HG02981 (cell line): ENCODE measurements at regions not wholly inside any gene's neighbourhood (a gene's known extent, or its start where the extent isn't known, plus 50 kb on each side); places are given as distances from the start of the nearest gene placed in this dataset.

Experiments
- ATAC-seq: cut with Tn5 transposase; IDR thresholded peaks from one replicate; pipeline ENCODE4 v1.9.1; 2021; ENCODE audit warnings: mild to moderate bottlenecking, moderate library complexity; ENCODE audit not compliant: unreplicated experiment

DNA sequence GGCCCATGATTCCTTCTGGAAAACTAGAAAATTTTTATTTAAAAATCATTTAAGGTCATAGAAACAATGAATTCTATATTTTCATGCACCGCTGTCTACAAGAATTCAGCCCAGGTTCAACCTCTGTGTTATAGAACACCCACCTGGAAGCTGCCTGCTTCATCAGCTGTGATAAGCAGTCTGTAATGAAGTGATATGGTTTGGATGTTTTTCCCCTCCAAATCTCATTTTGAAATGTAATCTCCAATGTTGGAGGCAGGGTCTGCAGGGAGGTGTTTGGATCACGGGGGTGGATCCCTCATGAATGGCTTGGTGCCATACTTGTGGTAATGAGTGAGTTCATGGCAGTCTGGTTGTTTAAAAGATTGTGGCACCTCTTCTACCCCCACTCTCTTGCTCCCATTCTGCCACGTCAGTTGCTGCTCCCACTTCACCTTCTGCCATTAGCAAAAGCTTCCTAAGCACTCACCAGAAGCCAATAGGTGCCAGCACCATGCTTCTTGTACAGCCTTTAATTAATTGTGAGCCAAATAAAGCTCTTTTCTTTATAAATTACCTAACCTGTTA is 55.6 kb downstream of the MRPL32 start:
- ATAC-seq: no peak

DNA sequence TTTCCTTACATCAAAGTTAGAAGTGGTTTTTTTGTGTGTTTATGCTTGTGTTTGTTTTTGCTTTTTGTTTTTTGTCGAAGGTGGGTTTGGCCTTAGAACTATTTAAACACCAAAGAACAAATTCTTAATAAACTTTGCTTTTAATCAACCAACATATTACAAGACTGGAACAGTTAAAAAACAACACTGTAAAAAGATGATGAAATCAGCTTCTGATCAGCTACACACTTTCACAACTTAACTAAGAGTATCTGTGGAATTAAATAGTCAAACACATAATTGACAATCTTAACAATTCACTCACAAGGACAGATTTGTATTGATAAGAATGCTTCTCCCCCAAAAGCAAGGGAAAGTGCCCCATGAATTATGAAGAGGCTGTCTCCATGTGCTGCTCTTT is 58.8 kb downstream of the MRPL32 start:
- ATAC-seq: no peak

DNA sequence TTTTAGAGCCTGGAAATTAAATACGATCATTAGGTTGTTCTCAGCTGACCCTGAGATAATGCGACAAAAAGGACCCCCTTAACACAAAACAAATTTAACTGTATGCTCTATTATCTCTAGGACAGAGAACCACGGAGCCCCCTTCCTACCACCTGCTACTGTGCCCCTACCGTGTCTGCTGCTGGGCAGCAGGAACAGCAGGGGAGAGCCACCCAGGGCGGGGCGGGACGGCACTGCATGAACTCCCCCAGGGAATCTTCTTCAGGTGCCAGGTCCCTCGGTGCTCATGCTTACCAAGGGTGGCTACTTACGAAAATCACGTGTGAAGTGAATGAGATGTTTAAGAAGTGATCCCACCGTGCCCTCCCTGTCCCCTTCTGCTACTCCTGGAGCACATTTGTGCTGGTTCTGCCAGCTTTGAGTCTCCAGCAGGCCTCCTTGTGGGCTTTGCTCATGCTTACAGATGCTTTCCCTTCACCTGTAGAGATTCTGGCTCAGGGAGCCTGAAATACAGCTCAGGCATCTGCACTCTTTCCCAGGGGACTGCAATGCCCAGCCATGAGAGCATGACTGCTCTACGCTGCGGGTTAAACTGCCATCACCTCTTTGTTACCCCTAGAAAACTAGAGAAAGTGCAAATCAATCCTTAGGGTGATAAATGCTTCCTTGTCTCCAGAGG is 59.9 kb downstream of the MRPL32 start:
- ATAC-seq: no peak

DNA sequence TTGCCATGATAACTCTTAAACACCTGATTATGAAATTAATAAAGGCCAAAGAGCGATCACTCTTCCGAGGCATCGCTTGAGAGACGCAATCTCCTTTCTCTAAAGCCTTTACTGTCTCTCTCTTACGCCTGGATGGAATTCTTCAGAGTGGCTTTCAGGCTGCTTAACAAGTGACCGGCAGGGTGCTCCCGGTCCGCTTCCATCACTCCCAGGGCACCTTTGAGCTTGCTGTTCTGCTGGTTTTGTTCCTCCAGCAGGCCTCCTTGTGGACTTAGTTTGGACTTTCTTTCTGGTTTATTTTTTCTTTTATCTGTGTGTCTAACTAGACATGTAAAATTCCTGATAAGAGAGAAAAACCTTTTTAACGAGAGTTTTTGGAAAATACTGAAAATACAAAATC is 60.9 kb downstream of the MRPL32 start:
- ATAC-seq: no peak

DNA sequence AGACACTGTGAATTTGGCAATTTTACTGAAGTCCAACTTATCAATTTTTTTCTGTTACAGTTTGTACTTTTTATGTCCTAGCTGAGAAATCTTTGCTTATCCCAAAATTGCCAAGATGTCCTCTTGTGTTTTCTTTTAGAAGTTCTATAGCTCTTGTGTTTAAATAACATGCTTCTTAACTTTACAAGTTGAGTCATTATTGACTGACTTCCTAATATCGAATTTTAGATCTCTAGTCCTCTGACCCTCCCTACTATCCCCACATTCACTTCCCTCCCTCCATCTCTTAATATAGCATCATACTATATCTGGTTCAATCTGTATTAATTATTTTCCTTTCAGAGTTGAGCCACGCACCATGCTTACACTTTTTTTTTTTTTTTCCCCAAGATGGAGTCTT is 61.9 kb downstream of the MRPL32 start:
- ATAC-seq: no peak

DNA sequence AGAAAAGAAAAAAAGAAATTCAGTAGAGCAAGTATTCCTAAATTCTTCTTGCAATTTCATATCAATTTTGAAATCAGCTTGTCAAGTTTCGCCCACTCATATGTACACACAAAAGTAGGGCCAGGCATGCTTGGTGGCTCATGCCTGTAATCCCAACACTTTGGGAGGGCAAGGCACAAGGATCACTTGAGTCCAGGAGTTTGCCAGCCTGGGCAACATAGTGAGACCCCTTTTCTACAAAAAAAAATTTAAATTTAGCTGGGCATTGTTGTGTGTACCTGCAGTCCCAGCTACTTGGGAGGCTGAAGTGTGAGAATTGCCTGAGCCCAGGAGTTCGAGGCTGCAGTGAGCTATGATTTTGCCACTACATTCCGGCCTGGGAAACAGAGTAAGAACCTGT is 65.4 kb downstream of the MRPL32 start:
- no peak for ATAC-seq

DNA sequence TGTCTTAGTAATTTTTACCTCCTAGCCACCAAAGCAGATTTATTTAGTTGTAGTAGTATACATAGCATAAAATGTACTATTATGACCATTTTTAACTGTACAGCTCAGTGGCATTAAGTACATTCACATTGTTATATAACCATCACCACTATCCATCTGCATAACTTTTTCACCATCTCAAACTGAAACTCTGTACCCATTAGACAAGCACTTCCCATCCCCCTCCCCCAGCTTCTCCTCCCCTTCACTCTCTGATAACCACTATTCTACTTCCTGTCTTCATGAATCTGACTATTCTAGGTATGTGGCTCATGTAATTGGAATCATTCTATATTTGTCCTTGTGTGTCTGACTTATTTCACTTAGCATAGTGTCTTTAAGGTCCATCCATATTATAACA is 71.9 kb downstream of the MRPL32 start:
- no peak for ATAC-seq

DNA sequence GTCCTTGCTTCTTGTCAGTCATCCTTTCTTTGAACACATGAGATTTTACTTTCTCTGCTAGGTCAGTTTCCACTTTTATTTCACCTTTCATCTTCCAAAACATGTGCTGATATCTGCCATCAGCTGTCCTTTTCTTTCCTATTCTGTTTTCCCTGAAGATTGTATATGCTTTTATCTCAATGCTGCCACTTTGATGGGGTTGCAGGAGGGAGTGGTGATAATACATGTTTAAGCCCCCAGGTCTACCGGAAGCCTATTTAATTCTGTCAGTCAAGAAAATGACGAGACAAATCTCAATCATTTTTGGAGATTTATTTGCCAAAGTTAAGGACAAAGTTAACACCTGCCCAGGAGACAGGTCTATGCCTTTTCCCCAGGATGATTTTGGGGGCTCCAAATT is 73.8 kb downstream of the MRPL32 start:
- ATAC-seq: no peak

DNA sequence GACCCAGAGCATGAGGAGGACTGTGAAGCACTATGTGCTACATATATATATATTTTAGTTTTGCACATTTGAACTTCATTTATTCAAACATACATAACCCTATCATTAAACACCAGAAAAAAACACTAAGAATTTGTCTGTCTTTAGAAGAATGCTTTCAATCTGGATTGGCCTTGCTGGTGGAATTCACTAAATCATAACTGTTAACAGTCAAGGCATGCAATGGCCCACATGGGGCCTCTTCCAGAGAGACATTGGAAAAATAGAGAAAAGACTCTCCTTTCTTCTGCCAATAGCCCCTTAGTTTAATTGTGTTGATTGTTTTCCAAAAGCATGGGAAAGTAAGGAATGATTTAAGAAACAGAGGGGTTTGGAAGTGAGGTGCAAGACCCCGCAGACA is 77.9 kb downstream of the MRPL32 start:
- ATAC-seq: no peak

DNA sequence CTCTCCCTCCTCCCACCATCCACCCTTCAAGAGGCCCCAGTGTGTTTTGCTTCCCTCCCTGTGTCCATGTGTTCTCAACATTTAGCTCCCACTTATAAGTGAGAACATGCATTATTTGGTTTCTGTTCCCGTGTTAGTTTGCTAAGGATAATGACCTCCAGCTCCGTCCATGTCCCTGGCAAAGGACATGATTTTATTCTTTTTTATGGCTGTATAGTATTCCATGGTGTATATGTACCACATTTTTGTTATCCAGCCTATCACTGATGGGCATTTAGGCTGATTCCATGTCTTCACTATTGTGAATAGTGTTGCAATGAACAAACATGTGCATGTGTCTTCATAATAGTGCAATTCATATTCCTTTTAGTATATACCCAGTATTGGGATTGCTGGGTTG is 79.7 kb downstream of the MRPL32 start:
- no peak for ATAC-seq

DNA sequence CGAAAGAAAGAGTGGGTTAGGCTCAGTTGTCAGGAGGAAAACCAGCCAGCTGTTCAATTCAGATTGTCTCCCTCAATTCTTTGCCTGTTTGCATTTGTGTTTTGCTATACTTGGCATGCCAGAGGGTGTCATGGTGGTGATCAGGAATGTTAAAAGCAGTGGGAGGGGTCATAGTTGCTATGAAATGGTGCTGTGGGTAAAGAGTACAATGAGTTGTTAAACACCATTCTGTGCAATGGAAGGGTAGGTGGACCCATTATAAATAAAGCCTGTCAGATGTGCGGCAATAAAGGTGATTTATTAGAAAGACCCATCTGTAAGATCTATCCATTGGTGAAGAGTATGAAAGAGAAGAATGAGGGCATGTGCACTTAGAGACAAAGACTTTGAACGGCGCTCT is 82.2 kb downstream of the MRPL32 start:
- no peak for ATAC-seq

DNA sequence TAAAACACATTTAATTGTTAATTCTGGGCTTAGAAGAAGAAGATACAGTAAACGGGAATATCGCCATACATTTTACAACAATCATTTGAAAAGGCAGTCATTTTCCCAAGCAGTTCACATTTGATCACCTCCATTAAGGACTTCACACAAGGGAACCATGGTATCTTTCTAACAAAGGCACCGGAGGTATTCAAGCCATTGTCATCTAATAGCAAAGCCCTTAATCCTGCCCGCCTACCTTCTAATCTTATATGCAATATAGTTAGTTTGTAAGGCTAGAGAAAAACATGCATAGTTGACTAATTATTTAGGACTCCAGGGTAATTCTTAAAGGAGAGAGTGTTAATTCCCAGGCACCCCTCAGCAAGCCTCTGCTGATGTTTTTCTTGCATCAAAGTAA is 83.1 kb downstream of the MRPL32 start:
- no peak for ATAC-seq

DNA sequence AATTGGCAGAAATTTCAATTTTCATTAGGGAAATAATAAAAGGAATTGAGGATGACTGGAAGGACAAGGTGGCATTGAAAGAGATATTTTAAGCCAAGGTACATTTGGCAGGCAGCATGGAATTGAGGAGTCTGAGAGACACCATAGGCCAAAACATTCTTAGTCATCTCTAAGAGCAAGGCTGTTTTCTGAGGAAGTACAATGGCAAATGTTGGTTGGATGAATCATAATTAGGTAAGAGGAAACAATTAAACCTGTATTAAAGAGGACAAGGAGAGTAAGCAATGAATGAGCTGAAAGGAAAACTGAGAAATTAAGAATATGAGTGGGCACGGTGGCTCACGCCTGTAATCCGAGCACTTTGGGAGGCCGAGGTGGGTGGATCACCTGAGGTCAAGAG is 86.3 kb downstream of the MRPL32 start:
- no peak for ATAC-seq

DNA sequence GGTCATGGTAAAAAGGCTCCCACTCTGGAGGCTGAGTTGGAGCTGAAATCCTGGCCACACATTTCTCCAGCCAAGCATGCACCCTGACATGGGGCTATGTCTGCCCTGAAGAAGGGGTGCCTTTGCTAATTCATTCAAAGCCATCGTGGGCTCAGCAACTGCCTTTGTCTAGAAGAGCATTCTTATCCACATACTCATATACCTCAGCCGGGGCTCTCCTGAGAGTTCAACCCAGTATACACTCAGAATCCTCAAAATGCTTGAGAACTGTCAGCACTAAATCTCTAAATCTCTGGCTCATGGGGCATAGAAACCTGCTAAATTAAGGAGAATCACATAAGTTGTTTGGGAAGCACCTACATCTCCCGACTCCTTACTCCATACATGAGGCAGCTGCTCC is 89.3 kb downstream of the MRPL32 start:
- no peak for ATAC-seq

DNA sequence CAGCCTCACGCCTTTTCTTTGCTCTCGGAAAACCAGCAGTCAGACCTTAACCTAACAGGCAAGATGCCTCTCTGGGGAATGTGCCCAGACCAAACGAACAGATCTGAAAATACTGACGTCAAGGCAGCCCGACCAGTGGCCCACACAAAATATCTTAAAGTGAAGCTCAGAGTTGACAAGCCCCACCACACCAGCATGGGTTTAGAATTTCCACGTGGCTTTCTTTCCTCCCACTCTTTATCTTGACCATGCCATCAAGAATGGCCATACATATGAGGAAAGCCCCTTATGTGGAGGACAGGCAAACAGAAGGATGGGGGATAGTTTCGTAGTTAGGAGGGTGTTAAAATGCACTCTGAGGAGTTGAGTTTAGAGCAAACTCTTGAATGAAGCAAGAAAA is 89.8 kb downstream of the MRPL32 start:
- no peak for ATAC-seq

DNA sequence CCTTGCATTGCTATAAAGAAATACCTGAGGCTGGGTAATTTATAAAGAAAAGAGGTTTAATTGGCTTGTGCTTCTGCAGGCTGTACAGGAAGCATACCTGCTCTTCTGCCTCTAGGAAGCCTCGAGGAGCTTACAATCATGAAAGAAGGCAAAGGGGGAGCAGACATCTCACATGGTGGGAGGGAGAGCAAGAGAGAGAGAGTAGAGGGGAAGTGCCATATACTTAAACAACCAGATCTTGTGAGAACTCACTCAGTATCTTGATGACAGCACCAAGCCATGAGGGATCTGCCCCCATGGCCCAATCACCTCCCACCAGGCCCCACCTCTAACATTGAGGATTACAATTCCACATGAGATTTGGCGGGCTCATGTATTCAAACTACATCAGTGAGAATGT is 79.1 kb upstream of the HECW1 start:
- ATAC-seq: no peak

DNA sequence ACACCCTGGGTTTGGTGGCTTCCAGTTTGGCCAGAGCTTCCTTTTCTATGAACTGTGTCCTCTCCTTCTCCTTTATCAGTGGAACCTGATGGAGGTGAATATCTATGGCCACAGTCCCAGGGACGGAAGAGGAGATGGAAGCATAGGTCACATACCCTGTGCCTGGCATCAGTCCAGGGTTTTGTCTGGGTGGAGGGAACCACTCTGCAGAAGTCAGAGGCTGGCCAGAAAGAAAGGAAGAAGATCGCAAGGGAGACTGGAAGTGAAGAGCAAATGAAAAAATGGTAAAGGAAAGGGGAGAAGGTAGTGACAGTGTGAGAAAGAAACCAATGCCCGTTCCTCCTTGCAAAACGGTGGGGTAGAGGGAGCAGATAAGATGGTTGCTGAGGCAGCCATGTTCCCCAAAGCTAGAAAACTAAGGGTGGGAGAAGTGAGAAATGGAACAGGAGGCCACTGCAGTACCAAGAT is 77.9 kb upstream of the HECW1 start:
- no peak for ATAC-seq

DNA sequence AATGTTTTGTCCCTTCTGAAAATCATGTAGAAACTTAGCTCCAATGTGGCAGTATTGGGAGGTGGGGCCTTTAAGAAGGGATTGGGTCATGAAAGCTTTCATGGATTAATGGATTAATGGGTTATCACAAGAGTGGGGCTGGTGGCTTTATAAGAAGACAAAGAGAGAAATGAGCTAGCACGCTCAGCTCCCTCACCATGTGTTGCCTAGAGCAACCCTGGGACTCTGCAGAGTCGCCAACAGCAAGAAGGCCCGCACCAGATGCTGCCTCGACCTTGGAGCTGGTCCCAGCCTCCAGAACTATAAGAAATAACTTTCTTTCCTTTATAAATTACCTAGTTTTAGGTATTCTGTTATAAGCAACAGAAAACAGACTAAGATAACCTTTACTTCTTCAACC is 74.9 kb upstream of the HECW1 start:
- no peak for ATAC-seq

DNA sequence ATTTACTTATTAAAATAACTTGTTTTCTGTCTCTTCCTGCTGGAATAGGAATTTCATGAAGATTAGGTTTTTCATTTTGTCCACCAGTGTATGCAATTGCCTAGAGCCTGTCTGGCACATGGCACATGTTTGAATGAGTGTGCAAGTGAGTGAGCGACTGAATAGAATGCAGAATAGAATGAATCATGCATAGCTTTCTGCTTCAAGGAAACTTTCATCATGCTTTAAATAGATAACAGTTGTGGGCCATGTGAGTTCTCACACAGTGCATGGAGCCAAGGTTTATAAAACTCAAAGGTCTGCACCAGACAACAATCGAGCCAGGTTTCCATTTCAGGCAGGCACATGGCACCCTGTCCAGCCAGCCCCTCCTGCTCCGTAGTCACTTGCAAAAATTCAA is 74.2 kb upstream of the HECW1 start:
- ATAC-seq: no peak

DNA sequence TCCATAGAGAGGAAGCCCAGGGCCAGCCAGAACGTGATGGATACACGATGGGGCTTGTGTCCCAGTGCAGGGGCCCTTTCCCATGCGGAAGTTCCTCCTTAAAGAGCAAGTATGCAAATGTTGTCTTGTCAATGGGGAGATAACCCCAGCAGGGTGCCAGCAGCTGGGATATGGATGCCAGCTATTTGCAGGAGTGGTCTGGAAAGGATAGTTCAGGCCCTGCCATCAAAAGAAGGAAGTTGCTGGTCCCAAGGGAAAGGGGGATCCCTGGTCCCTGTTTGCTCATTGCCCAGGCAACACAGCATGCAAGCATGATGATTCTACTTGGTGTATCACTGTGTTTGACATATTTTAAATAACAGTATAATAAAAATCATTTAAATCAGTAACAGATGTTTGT is 73.1 kb upstream of the HECW1 start:
- no peak for ATAC-seq

DNA sequence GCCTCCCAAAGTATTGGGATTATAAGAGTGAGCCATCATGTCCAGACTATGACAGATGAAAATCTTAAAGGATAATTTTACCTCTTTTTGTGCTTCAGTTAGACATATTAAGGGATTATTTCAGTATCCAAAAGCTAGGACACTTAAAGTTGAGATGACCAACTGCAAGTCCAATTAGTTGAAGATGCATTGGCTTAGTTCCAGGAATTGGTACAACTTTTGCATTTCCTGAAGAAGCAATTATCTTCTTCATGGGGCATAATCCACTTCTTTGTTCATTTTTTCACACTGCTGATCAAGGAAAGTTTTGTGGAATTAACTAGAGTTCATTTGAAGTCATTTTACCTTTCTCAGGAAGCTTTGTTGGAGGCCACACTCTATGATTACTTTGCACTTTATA is 72.0 kb upstream of the HECW1 start:
- no peak for ATAC-seq

DNA sequence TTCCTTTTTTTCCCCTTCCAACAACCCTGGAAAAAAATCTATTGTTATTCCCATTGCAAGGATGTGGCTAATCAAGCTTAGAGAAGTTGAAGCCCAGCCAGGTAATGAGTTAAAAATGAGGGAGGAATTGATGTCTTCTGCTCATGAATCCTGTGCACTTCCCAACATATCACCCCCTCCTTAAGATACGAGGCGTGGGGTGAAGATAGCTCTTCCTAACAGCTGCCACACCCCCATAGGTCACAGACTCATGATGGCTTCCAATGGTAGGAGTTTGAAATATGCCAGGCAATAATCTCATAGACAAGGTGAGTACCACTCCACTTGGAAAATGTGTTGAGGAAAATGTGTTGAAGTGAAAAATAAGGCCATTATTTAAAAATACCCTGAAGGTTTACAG is 71.3 kb upstream of the HECW1 start:
- ATAC-seq: no peak

DNA sequence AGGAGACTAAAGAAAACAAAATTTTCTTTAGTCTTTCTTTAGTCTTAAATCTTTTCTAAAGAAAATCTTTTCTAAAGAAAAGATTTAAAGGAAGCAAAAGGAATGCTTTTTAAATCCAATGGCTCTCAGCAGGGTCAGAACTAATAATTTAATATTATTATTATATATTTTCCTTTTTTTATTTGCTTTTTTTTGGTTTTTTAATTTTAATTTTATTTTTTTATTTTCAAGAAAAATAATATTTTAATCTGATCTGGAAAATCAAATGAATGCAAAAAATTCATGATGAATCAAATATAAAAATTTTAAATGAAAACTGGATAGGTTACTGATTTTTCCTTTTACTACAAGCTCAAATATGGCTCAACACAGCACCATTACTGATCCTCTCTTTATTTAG is 70.7 kb upstream of the HECW1 start:
- ATAC-seq: no peak
